NCI-H2081 (cell line): ENCODE measurements at regions not wholly inside any gene's neighbourhood (a gene's known extent, or its start where the extent isn't known, plus 50 kb on each side); places are given as distances from the start of the nearest gene placed in this dataset.
A peak's percentile ranks its signal among the peaks of the same experiment; 100 is the strongest.

ENCODE experiments used
- DNase-seq, 2 experiments: peaks; one replicate each; lab custom pipeline; 2025; lab: John Stamatoyannopoulos, UW

DNA sequence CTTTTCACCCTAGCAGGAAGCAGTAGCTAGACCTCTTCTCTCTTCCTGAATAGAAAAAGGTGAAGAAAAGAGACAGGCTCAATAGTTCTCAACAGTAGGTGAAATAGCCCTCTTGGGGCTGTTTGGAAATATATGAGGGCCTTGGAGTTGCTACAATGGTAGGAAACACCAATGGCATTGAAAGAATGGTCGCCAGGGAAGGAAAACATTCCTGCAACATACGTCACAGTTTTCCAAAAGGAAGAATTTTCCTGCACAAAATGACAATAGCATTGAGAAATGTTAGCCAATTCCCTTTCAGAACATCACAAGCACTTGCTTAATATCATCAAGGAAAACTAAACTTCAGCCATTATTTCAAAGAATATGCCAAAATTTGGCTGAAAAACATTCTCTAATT lies 484.5 kb downstream of the IGSF11 start:
- DNase-seq, result no peak

DNA sequence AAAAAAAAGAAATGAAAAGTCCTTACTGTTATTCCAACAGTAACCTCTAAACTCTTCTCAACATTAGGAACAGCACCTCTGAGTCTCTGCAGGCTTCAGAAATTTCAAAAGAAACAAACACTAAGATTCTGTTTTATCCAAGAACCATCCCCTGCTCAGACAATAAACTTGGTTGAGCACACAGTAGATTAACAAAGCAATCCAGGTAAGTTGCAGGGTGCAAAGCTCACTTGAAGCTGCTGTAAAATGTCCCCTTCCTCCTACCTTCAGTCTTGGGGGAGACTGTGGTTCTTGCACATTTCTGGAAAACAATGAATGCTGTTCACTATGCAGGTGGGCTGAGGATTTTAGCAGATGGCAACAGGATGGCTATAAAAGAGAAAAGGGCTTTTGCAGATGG lies 484.1 kb downstream of the IGSF11 start:
- DNase-seq, result no peak

GRCh38 chr3:118554148-118554838 lies 480.4 kb downstream of the IGSF11 start:
- DNase-seq, result no peak

DNA sequence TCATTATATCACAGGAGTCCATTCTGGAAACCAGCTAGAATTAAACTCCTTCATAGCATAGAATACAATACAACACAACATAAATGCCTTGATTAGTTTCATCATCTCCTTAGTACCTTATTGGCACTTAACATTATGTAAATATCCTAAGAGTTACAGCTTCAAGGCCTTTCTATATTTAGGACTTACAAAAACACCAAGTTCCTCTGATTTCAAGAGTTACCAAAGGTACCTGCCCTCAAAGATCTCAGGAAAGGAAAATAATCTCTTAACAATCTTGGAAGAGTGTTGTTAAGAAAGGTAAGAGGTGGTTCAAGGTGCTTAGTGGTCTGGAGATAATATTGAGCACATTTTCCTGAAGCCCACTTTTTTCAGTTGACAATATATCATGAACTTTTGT lies 477.7 kb downstream of the IGSF11 start:
- DNase-seq, result no peak

- DNase-seq, result no peak
These were observed 477.1 kb downstream of the IGSF11 start for GRCh38 chr3:118557513-118557912.

- DNase-seq, result no peak
These were observed 475.4 kb downstream of the IGSF11 start for GRCh38 chr3:118559286-118559685.

DNA sequence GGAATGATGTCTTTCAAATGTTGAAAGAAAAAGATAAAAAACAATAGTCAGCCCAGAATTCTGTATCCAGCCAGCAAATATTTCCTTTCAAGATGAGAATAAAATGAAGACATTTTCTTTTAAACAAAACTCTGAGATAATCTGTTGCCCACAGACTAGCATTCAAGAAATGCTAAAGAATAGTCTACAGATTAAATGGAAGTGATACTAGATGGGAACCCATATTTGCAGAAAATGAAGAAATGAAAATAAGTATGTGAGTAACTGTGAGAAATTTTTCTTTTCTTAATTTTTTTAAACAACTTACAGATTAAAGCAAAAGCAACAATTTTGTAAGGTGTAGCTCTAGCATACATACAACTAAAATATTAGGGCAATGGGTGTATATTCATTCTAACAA lies 469.8 kb downstream of the IGSF11 start:
- no peak for DNase-seq

DNA sequence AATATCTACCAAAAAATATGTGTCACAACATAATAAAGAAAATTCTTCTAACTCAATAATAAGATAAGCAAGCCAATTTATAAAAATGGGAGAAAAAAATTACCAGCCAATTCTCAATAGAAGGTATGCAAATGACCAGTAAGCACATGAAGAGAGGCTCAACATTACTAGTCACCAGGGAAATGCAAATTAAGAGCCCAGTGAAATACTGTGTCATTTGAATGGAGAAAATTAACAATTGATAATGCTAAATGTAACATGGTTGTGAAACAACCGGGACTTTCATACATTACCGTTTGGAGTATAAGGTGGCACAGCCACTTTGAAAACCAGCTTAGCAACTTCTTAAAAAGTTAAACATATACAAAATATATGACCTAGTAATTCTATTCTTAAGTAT lies 460.7 kb downstream of the IGSF11 start:
- no peak for DNase-seq

DNA sequence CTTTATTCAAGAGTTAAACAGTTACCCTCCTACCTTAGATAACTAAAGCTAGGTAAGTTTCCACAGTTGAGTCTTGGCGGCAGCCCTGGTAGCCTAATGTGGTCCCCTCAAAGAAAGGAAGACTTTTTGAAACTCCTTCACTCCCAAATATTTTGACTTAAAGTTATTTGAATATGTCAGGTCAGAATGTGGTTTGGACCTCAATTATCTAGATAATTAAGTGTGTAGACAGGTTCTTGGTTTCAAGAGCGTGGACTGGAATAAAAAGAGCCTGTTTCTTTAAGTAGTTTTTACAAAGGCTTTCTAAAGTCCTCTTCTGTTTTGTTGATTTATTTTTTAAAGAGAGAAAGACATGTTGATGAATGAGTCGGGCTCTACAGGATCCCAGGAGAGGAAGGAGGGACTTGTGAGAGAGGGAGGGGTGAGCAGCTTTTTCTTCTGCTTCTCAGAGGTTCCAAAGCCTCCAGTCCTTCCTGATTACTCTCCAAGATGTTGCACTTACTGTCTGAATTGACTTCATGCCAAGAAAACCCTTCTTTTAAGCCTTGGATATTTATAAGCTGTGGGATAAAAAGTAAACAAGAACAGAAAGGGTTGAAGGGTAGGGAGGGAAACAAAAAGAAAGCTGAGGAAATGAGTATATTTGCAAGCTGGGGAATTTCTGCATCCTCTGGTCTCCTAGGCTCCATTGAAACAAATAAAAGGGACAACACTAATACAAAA lies 457.4 kb downstream of the IGSF11 start:
- no peak for DNase-seq

DNA sequence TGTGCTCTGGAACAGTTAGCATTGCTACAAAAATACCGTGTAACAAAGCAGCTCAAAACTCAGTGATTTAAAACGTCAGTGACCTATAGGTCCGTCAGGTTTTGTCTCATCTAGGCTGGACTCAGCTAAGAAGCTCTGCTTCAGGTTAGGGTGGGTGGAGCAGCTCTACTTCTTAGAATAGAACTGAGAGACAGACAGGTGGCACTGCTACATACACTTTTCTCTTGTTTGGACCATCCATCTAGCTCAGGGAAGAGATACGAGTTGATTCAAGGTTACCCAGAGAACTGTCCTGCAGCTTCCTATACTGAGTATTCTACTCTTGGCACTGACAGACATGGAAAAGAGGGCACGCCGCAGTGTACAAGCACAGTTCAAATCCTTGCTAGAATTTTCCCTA lies 456.1 kb downstream of the IGSF11 start:
- DNase-seq, result no peak

GRCh38 chr3:118587037-118587741 lies 447.5 kb downstream of the IGSF11 start:
- DNase-seq, result no peak

GRCh38 chr3:118587847-118588246 lies 446.8 kb downstream of the IGSF11 start:
- DNase-seq, result no peak

DNA sequence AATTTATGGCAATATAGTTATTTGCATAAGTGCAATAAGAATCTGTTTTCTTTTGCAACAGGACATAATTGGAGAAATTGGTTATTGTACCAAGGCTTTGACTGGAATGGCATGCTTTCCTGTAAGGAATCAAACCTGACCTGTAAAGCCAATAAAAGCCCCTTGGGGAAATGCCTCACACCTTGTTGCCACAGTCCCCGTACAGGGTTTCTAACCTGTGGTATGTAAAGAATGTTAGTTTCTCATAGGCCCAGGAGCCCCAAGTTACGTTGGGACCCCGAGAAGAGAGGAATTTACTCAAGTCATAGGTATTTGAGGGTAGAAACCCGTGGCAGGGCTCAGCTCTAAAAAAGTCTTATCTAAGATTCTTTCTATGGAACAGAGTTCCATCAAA lies 441.4 kb downstream of the IGSF11 start:
- no peak for DNase-seq

DNA sequence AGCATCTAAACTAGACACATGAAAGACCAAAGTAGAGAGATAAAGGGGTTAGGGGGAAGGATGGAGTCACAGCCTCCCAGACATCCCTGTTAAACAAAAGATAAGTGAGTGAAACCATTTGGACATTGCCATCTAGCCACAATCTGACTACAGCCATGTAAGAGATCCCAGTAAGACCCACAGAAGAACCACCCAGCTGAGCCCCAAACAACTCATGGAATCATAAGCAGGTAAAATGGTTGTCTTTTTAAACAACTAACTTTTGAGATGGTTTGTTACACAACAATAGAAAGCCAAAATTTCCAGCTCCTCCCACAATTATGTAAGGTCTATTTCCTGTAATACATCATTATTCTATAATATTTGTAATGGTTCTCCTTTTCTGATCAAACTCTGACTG lies 437.5 kb downstream of the IGSF11 start:
- DNase-seq, result no peak

DNA sequence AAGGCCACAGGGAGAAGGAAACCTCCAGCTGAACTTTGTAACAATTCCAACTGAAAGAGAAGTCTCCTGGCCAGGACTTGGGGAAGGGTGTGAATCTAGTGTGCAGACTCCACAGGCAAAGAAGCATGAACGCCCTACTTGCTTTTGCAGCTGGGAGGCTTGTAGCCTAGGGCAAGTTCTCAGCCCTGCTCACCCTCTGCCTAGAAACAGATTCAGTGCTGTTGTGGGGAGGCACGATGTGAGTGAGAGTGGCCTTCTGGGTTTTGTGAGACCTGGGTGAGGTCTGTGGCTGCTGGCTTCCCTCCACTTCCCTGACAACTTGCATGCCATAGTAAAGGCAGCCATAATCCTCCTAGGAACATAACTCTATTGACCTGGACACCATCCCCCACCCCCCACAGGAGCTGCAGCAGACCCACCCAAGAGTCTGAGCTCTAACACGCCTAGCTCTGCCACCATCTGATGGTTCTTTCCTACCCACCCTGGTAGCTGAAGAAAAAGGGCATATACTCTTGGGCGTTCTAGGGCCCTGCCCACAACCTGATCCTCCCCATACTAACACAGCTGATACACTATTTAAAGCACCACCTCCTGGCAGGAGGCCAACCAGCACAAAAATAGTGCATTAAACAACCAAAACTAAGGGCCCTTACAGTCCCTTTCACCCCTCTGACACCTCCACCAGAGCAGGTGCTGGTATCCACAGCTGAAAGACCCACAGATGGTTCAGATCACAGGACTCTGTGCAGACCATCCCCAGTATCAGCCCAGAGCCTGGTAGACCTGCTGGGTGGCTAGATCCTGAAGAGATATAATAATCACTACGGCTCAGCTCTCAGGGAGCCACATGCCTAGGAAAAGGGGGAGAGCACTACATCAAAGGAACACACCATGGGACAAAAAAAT lies 426.5 kb downstream of the IGSF11 start:
- no peak for DNase-seq

DNA sequence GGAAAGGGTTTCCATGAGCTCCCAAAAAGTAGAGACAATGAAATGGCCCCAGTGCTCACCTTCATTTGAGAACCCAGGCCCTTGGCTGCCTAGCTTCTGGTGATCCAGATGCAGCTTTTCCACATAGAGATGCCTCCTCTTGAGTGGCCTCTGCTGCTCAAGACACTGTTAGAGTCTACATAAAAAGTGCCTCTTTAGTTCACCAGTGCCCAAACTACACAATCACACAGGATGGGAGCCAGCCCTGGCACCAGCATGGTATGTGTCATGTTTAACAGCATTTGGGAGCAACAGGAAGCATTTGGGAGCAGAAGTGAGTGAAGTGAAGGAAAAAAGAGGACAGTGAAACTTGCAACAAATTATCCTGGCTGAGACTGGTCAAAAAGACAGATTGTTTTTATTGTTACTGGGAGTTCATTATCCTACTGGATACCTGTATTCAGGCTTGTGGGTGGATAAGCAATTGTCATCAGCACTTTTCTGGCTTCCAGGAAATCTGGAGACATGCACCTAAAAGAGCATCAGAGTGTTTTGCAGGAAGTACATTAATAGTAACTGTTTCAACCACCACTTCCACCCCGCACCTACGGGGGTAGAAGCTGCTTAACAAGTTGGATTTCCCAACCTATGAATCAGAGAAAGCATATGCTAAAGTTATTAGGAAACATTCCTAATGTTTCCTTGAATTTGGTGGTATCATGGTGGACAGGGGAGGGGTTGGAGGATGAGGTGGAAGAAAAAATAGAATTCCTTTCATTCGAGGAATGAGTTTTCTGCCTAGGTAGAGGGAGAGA lies 416.2 kb downstream of the IGSF11 start:
- DNase-seq, result no peak

DNA sequence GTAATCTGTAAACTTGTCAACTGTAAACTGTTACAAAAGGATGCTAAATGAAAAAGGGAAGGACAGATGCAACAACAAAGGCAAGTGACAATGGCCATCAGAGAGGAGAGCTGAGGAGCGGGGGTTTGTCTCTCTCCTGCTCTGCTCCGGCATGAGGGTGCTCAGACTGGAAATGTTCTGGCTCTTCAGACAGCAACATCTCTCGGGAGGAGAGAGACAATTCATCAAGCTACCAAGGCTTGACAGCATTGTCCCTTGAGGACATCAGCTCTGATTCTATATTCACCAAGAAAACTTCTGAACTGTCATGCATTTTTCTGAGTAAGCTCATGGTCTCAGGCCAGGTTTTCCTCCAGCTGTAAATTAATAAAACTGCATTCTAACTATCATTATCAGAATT lies 408.2 kb downstream of the IGSF11 start:
- DNase-seq, result no peak

GRCh38 chr3:118628704-118629341 lies 405.8 kb downstream of the IGSF11 start:
- DNase-seq, result peak; percentile 64 to 76

- no peak for DNase-seq
These were observed 404.8 kb downstream of the IGSF11 start for GRCh38 chr3:118629821-118630220.

DNA sequence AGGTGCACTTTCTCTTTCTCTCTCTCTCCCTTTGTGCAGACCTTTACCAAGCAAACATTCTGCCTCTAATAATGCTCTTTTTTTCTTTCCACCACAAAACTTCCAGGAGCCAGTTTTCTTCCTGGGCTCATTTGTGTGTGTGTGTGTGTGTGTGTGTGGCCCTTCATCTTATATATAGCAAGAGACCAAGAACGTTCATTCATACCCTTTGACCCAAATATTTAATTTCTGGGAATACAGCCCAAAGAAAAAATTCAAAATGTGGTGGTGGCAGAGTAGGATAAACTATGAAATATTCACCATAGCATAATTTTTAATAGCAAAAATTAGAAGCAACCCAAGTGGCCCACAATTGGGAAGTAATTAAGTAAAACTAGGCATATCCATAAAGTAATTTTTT lies 398.9 kb downstream of the IGSF11 start:
- DNase-seq, result no peak

GRCh38 chr3:118636841-118637240 lies 397.8 kb downstream of the IGSF11 start:
- DNase-seq, result no peak
